Anterior cingulate cortex (tissue), 58 donors: ENCODE measurements at regions not wholly inside any gene's neighbourhood (a gene's known extent, or its start where the extent isn't known, plus 50 kb on each side); places are given as distances from the start of the nearest gene placed in this dataset.
"Not testable (repeated sequence)": the region's sequence is repeated elsewhere in the genome, so short reads cannot be mapped to it uniquely, and the experiment has no call there.

Source experiments
- DNase-seq, 58 donors: peaks; one replicate each; lab custom pipeline; 2025; lab: John Stamatoyannopoulos, UW

- no peak for DNase-seq
Measured at GRCh38 chr10:28891058-28891713, 213.9 kb downstream of the BAMBI start.

DNA sequence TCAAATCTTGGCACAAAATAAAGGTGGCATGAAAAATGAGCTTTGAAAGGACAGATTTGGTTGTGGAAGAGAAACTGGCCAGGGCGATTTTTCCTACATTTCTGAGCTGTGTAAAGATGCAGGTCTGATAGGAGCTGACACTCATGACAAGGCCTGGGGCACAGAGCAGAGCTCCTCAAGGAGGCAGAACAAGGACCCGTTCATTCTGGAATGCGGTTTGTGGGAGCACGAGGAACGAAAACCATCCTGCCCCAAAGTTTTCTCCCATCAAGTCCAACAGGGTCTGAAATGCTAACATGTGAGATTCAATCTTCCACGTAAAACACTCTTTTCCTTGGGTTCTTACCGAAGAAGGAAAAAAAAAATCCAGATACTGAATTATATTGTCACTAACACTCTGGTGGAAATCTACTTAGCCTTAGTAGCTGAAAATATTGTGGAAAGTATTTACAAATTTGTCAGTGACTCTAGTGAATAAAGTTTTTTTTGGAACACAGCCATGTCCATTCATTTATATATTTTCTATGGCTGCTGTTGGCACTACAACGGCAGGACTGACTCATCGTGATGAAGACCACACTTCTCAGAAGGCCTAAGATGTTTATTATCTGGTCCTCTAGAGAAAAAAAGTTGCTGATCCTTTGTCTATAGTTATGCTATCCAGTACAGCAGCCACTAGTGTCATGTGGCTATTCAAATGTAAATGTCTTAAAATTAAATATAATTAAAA is 215.7 kb downstream of the BAMBI start:
- no peak for DNase-seq

DNA sequence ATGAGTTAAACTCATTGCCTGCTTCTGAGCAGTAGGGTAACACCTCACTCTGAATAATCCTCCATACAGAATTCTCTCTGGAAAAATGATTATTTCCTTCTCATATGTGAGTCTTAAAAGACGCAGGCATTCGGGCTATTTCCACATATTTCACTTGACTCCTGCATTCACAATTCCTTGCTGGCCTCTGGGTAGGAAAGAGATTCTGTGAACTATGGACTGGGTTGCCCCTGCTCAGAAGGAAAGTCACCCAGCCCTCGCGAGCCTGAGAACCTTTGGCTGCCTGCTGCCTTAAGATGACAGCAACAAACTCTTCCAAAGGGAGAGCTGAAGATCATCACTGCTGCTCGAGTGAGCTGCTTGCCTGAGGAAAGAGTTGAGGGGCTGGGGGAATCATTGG is 216.8 kb downstream of the BAMBI start:
- no peak for DNase-seq

- DNase-seq: not testable (repeated sequence)
Measured at GRCh38 chr10:28895671-28896070, 218.3 kb downstream of the BAMBI start.

DNA sequence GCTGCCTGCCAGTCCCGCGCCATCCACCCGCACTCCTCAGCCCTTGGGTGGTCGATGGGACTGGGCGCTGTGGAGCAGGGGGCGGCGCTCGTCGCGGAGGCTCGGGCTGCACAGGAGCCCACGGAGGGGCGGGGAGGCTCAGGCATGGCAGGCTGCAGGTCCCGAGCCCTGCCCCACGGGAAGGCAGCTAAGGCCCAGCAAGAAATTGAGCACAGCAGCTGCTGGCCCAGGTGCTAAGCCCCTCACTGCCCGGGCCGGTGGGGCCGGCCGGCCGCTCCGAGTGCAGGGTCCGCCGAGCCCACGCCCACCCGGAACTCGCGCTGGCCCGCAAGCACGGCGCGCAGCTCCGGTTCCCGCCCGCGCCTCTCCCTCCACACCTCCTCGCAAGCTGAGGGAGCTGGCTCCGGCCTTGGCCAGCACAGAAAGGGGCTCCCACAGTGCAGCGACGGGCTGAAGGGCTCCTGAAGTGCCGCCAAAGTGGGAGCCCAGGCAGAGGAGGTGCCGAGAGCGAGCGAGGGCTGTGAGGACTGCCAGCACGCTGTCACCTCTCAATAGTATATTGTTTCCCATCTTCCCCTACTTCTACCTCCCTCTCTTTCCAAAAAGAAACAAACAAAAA is 219.6 kb downstream of the BAMBI start:
- DNase-seq: peak in 17 of 58 donors; percentile 2 to 52 (median 15)

GRCh38 chr10:28897617-28898464 is 220.5 kb downstream of the BAMBI start:
- peak in 49 of 58 donors; percentile 6 to 87 (median 43) for DNase-seq

DNA sequence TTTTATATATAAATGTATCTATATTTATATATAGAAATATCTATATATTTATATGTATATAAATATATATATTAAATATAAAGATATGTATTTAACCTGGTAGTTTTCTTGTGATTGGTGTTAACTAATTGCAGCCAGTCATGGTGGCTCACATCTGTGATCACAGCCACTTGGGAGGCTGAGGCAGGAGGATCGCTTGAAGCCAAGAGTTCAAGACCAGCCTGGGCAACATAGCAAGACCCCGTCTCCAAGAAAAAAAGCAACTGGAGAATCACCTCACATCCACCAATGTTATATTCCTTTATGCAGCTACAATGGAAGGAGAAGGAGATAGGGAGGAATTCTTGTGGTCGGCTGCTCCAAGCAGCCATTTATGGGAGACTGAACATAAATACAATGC is 224.9 kb downstream of the BAMBI start:
- DNase-seq: no peak

GRCh38 chr10:28903063-28903462 is 225.7 kb downstream of the BAMBI start:
- no peak for DNase-seq

GRCh38 chr10:28903736-28904135 is 226.4 kb downstream of the BAMBI start:
- DNase-seq: no peak

DNA sequence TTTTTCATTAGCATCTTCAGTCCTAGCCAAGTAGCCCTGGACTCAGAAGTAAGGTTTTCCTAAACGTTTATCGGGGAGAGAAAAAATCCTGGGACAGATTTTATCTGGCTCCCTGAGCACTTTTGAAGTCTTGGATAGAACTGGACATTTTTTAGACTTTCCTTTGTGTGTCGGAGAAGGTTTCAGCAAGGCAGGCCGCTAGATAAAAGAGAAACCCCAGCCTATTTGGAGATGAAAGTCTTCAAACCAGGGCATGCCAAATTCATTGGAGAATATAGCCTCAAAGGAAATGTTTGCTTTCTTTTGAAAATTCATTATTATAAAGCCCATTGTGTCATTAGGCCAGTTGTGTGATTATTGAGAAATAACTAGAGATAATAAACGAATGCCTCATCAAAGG is 228.1 kb downstream of the BAMBI start:
- DNase-seq: no peak

- DNase-seq: no peak
Measured at GRCh38 chr10:28906011-28906411, 228.7 kb downstream of the BAMBI start.

DNA sequence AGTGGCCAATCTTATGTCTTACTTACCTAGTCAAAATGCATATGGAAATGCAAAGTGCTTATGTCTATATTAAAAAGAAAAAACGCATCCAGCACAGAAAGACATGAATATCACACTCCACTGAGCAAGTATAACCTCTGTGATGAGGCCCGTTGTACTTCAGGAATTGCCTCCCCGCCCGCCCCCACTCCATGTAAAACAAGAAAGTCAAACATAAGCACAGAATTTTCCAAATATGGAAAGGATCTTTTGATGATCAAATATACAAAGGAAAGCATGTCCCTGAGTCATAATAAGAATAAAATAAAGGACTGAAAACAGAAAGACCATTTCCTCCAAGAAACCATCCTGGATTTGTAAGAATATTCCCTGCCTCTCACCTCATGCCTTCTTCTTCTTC is 229.1 kb downstream of the BAMBI start:
- no peak for DNase-seq

DNA sequence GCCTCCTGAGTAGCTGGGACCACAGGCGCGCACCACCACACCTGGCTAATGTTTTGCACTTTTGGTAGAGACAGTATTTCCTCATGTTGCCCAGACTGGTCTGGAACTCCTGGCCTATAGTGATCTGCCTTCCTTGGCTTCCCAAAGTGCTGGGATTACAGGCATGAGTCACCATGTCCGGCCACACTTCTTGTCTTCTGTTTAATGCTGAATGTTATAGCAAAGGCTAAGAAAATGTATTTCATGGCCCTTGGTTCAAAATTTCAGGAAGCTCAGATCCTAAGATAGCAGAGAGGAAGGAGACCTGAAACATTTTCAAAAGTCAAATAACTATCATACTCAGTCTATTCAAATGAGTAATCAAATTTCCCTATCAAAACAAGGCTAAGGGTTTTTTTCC is 229.6 kb downstream of the BAMBI start:
- no peak for DNase-seq

GRCh38 chr10:28909875-28910274 is 232.6 kb downstream of the BAMBI start:
- no peak for DNase-seq

DNA sequence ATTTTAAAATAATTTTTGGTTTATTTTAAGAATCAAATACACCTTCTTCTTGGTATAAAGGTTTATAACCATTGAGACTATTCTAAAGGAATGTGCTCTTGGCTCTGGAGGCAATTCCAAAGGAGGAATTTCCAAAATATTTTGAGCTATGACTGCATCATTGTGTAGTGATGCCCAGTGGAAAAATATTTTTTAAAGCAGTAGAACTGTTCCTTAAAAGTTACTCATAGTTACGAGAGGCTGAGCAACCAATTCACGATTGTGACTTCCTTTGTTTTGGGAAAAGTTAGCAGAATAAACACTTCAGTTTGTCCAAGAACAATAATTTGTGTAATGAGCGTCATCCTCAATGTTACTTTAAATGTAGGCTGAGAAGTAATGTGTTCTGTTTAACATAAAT is 233.6 kb downstream of the BAMBI start:
- no peak for DNase-seq

- DNase-seq: not testable (repeated sequence)
Measured at GRCh38 chr10:28911511-28911910, 234.2 kb downstream of the BAMBI start.

DNA sequence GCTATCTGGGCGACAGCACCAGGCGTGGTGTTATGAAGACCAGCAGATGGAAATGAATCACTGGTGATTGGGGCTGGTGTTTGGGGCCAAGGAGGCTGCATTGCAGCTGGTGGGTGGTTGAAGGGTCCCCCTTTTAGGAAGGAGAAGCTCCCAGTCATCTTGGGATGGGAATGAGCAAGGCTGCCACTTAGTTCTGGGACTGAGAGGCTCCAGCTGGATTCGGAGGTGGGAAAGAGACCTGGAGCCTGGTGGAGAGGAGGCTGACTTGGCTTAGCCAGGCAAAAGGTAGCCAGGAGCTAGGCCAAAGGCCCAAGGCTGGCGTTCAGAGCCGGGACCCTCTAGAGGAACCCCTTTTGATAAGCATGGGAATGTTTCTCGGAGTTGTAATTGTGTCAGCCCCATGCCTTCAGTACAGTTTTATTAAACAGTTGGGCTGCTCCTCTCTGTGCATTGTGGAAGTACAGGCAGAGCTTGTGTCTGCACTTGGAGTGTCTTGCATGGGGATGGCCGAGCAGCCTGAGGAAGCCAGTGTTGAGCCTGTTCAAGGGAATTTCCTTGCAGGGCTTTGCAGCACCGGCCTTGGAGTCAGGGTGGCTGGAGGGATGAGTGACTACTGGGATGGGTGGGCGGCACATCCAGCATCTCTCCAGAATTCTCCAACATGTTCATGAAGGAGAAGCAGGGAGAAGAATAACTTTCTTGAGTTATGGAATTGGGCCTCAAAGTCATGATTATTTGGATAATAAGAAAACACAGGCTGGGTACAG is 234.9 kb downstream of the BAMBI start:
- no peak for DNase-seq

- no peak for DNase-seq
Measured at GRCh38 chr10:28913436-28914237, 236.3 kb downstream of the BAMBI start.

DNA sequence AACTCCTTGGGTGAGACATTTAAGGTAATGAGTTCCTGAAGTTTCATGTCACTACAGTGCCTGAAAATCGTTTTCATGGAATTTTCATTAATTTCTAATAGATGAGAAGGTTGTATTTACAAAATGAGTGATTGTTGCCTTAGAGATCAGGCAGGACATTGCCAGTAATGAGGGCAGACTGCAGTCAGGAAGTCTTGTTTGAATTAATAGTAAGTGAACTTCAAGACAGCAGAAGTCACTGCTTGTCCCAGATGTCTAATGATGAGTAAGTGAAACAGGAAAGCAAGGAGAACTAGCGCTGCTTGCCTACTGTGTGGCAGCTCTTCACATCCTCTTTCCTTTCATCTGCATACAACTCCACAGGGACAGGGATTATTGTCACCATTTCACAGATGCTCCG is 237.4 kb downstream of the BAMBI start:
- DNase-seq: no peak
